ENCODE measurements at regions not wholly inside any gene's neighbourhood (a gene's known extent, or its start where the extent isn't known, plus 50 kb on each side); places are given as distances from the start of the nearest gene placed in this dataset.

- TF ChIP-seq POLR2A (IDR thresholded peaks at IDR 0.05; ENCODE audit: low read depth, low read length) (no peak), TAF1 (IDR thresholded peaks at IDR 0.05; ENCODE audit: borderline replicate concordance, low read depth, low read length) (no peak), POLR2AphosphoS5 (IDR thresholded peaks at IDR 0.05; ENCODE audit: low read depth, low read length) (no peak)
- DNase-seq (ENCODE audit: insufficient read length) (no peak), FAIRE-seq (no peak)
Observed at GRCh38 chr10:117674646-117675045, 132.1 kb downstream of the EMX2 start.

GRCh38 chr10:117675514-117676055, 133.0 kb downstream of the EMX2 start:
- no peak for TF ChIP-seq TAF1 (IDR thresholded peaks at IDR 0.05; ENCODE audit: borderline replicate concordance, low read depth, low read length)
- no peak for TF ChIP-seq POLR2AphosphoS5 (IDR thresholded peaks at IDR 0.05; ENCODE audit: low read depth, low read length)
- no peak for TF ChIP-seq POLR2A (IDR thresholded peaks at IDR 0.05; ENCODE audit: low read depth, low read length)
- no peak for FAIRE-seq

GRCh38 chr10:117677239-117677638, 134.7 kb downstream of the EMX2 start:
- FAIRE-seq (no peak), DNase-seq (ENCODE audit: insufficient read length) (no peak)
- TF ChIP-seq TAF1 (IDR thresholded peaks at IDR 0.05; ENCODE audit: borderline replicate concordance, low read depth, low read length): no peak
- no peak for TF ChIP-seq POLR2AphosphoS5 (IDR thresholded peaks at IDR 0.05; ENCODE audit: low read depth, low read length)
- no peak for TF ChIP-seq POLR2A (IDR thresholded peaks at IDR 0.05; ENCODE audit: low read depth, low read length)

More at GRCh38 chr10:117675514-117676055, 133.0 kb downstream of the EMX2 start:
- DNase-seq (ENCODE audit: insufficient read length): no peak

DNA sequence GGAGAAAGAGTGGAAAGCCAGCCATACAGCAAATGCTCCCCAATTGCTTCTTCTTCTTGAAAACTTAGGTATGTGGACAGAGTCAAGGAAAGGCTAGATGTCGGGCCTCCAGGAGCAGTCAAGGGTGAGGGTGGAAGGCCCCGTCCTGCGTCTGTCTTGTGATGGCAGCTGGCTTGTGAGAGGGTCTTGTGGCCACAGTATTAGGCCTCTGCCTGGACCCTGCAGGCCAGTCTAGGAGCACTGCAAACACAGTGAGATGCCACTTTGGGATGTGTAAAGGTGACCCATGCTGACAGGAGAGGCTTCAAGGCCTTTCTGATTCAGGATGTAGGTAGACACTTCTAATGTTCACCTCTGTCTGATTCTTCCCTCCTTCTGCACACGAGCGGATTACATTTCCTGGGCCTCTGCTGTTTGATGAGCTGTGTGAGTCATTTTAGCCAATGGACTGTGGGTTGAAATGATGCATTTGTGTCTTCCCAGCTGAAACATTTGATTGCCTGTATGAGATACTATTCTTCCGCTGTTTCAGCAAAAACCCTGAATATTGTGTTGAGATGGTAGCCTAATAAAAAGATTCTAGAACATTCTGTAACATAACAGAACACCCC, 135.4 kb downstream of the EMX2 start:
- no peak for FAIRE-seq
- no peak for TF ChIP-seq POLR2A (IDR thresholded peaks at IDR 0.05; ENCODE audit: low read depth, low read length)
- TF ChIP-seq TAF1 (IDR thresholded peaks at IDR 0.05; ENCODE audit: borderline replicate concordance, low read depth, low read length): no peak
- TF ChIP-seq POLR2AphosphoS5 (IDR thresholded peaks at IDR 0.05; ENCODE audit: low read depth, low read length): no peak

DNA sequence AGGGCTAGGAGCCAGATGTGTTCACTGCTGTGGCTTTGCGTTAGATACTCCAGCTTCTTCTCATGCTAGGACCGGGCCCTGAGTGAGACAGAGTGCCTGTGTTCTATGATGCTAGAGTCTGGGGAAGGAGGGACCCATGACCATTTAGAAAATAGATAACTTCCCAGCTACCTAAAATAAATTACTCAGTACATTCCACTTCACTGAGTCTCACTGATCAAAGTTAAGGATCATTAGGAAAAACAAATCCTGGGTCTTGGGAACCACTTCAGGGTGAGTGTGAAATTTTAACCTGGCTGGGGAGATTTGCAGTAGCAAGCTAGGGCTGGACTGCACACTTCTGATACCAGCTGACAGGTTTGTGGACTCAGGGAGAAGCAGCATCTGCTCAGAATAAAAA, 138.1 kb downstream of the EMX2 start:
- TF ChIP-seq POLR2AphosphoS5 (IDR thresholded peaks at IDR 0.05; ENCODE audit: low read depth, low read length) (no peak), TAF1 (IDR thresholded peaks at IDR 0.05; ENCODE audit: borderline replicate concordance, low read depth, low read length) (no peak), POLR2A (IDR thresholded peaks at IDR 0.05; ENCODE audit: low read depth, low read length) (no peak)
- FAIRE-seq: no peak
- no peak for DNase-seq (ENCODE audit: insufficient read length)

More for the DNA sequence above, 135.4 kb downstream of the EMX2 start:
- DNase-seq (ENCODE audit: insufficient read length): no peak

DNA sequence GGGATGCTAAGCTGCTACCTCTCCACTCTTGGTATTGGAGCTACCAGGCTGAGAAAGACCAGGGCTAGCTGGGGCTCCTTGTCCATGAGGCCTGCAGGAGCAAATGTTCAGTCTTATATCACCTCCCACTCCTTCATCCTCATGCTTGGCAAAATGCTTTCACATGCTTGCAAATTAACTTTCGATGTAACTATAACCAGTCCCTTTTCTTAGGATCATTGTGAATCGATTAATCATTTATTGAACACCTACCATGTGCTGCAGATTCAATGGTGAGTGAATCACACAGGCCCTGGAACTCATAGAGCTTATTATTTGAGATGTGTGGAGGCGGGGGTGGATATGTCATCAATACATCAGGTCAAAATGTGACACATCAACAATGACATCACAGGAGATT, 138.6 kb downstream of the EMX2 start:
- DNase-seq (ENCODE audit: insufficient read length): no peak
- FAIRE-seq: no peak
- no peak for TF ChIP-seq POLR2A (IDR thresholded peaks at IDR 0.05; ENCODE audit: low read depth, low read length)
- no peak for TF ChIP-seq TAF1 (IDR thresholded peaks at IDR 0.05; ENCODE audit: borderline replicate concordance, low read depth, low read length)
- TF ChIP-seq POLR2AphosphoS5 (IDR thresholded peaks at IDR 0.05; ENCODE audit: low read depth, low read length): no peak

- DNase-seq (ENCODE audit: insufficient read length): no peak
- no peak for FAIRE-seq
- TF ChIP-seq TAF1 (IDR thresholded peaks at IDR 0.05; ENCODE audit: borderline replicate concordance, low read depth, low read length) (no peak), POLR2AphosphoS5 (IDR thresholded peaks at IDR 0.05; ENCODE audit: low read depth, low read length) (no peak), POLR2A (IDR thresholded peaks at IDR 0.05; ENCODE audit: low read depth, low read length) (no peak)
Observed at GRCh38 chr10:117684046-117684610, 141.6 kb downstream of the EMX2 start.

- DNase-seq (ENCODE audit: insufficient read length): peak; percentile 34
- FAIRE-seq: no peak
- TF ChIP-seq TAF1 (IDR thresholded peaks at IDR 0.05; ENCODE audit: borderline replicate concordance, low read depth, low read length) (no peak), POLR2A (IDR thresholded peaks at IDR 0.05; ENCODE audit: low read depth, low read length) (no peak), POLR2AphosphoS5 (IDR thresholded peaks at IDR 0.05; ENCODE audit: low read depth, low read length) (no peak)
Observed at GRCh38 chr10:117684672-117685211, 142.2 kb downstream of the EMX2 start.

- TF ChIP-seq POLR2A (IDR thresholded peaks at IDR 0.05; ENCODE audit: low read depth, low read length) (no peak), TAF1 (IDR thresholded peaks at IDR 0.05; ENCODE audit: borderline replicate concordance, low read depth, low read length) (no peak), POLR2AphosphoS5 (IDR thresholded peaks at IDR 0.05; ENCODE audit: low read depth, low read length) (no peak)
- no peak for DNase-seq (ENCODE audit: insufficient read length)
- FAIRE-seq: no peak
Observed at GRCh38 chr10:117685431-117685830, 142.9 kb downstream of the EMX2 start.

GRCh38 chr10:117686606-117687005, 144.1 kb downstream of the EMX2 start:
- TF ChIP-seq TAF1 (IDR thresholded peaks at IDR 0.05; ENCODE audit: borderline replicate concordance, low read depth, low read length) (no peak), POLR2A (IDR thresholded peaks at IDR 0.05; ENCODE audit: low read depth, low read length) (no peak), POLR2AphosphoS5 (IDR thresholded peaks at IDR 0.05; ENCODE audit: low read depth, low read length) (no peak)
- FAIRE-seq (no peak), DNase-seq (ENCODE audit: insufficient read length) (no peak)

DNA sequence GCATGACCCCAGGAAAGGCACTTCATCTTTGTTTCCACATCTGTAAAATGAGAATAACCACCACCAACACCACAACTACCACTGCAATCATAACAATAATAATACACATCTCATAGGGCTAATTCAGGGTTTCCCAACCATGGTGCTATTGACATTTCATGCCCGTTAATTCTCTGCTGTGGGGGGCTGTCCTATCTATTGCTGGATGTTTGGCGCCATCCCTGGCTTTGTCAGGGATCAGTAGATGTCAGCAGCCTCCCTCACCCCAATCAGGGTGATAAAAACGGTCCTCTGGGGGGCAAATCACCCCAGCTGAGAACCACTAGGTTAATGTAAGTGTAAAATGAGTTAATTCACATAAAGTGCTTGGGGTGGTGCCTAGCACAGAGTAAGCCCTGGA, 145.8 kb downstream of the EMX2 start:
- FAIRE-seq (no peak), DNase-seq (ENCODE audit: insufficient read length) (no peak)
- TF ChIP-seq TAF1 (IDR thresholded peaks at IDR 0.05; ENCODE audit: borderline replicate concordance, low read depth, low read length) (no peak), POLR2A (IDR thresholded peaks at IDR 0.05; ENCODE audit: low read depth, low read length) (no peak), POLR2AphosphoS5 (IDR thresholded peaks at IDR 0.05; ENCODE audit: low read depth, low read length) (no peak)

DNA sequence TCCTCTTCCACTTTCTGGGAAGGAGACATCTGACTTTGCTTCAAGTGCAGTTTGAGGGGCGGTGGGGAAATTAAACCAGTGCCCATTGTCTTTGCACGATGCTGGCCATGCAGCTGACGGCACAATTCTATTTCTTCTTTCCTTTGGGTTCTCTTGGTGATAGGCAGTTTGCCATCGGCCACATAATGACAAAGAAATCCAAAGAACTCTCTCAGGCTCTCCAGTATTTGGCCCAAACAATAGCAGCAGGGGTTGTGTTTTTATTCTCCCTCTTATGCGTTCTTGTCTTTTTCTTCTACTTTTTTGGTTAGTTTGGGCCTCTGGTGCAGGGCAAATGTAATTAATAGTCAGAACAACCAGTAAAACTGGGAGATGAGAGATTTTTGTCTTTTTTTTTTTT, 147.0 kb downstream of the EMX2 start:
- TF ChIP-seq POLR2A (IDR thresholded peaks at IDR 0.05; ENCODE audit: low read depth, low read length) (no peak), POLR2AphosphoS5 (IDR thresholded peaks at IDR 0.05; ENCODE audit: low read depth, low read length) (no peak), TAF1 (IDR thresholded peaks at IDR 0.05; ENCODE audit: borderline replicate concordance, low read depth, low read length) (no peak)
- no peak for FAIRE-seq

More for the DNA sequence above, 147.0 kb downstream of the EMX2 start:
- no peak for DNase-seq (ENCODE audit: insufficient read length)
